ENCODE measurements at regions not wholly inside any gene's neighbourhood (a gene's known extent, or its start where the extent isn't known, plus 50 kb on each side); places are given as distances from the start of the nearest gene placed in this dataset.

GRCh38 chr7:41787651-41788350 is 84.9 kb upstream of the INHBA start:
- TF ChIP-seq POLR2A (IDR thresholded peaks at IDR 0.05; ENCODE audit: low read depth, low read length) (no peak), CHD2 (IDR thresholded peaks at IDR 0.05; ENCODE audit: borderline replicate concordance, low read depth, low read length) (no peak), IRF3 (IDR thresholded peaks at IDR 0.05) (no peak)
